ENCODE measurements at regions not wholly inside any gene's neighbourhood (a gene's known extent, or its start where the extent isn't known, plus 50 kb on each side); places are given as distances from the start of the nearest gene placed in this dataset.

- Histone ChIP-seq H4K20me1 (replicated peaks; ENCODE audit: control insufficient read depth, insufficient read depth, low read length) (peaks cover 1% of the 10 kb centered on the region; the same call in 1 of the 2 replicates), H3K4me3 (no peak overlapping the region), H3K79me2 (ENCODE audit: control insufficient read depth, insufficient read depth, low read length) (no peaks in the 10 kb centered on the region), H2AFZ (ENCODE audit: low read depth, low read length) (no peak overlapping the region), H3K27ac (ENCODE audit: extremely low read depth, low read depth, low read length) (no peak overlapping the region), H3K4me1 (replicated peaks in 1 of 2; ENCODE audit: control insufficient read depth in 2 of 2, insufficient read depth in 2 of 2, low read length in 2 of 2) (0 out of 5 replicates have a peak, but pooled peaks cover 0 to 3% of the 10 kb centered on the region in 2 experiments), H3K9me3 (replicated peaks; ENCODE audit: control insufficient read depth, insufficient read depth, low read depth, low read length) (no peaks in the 10 kb centered on the region; the same call in none of the 2 replicates), H3K9ac (ENCODE audit: insufficient read depth in 1 of 2, low read depth in 2 of 2, low read length in 2 of 2) (no peak overlapping the region), H3K9me1 (ENCODE audit: control insufficient read depth, insufficient read depth, low read length) (no peaks in the 10 kb centered on the region), H3K4me2 (ENCODE audit: insufficient read depth, low read length) (no peak overlapping the region), H3K36me3 (ENCODE audit: control insufficient read depth, insufficient read depth, low read length) (no peaks in the 10 kb centered on the region), H3K27me3 (ENCODE audit: control insufficient read depth in 2 of 2, insufficient read depth in 2 of 2, low read length in 2 of 2) (peaks cover 17 to 50% of the 10 kb centered on the region in 2 experiments)
- no peak for DNase-seq (ENCODE audit: extremely low read depth in 1 of 4, low spot score in 3 of 4)
- 2% methylated on average over 6 of the region's 6 CpGs for WGBS (ENCODE audit: insufficient coverage, low coverage, missing lambda C conversion rate)
- no TSS peak for BruUV-seq (replicated peaks)
- ChIA-PET CTCF (ENCODE audit: low intra/inter-chr PET ratio) (no interaction called here), POLR2A (interaction anchor here (0.6 kb wide), 1 partner anchor 37 kb away, joined by 3 read pairs; no protein-coding TSS in a partner anchor)
- in situ Hi-C loops (cut with MboI) (no loop called here), intact Hi-C loops (cut with micrococcal nuclease) (no loop called here)
- ATAC-seq, result no peak
- FAIRE-seq, result no peak
- TF ChIP-seq HOMEZ (CRISPR knock-in tag; IDR thresholded peaks at IDR 0.05) (no peak), PML (IDR thresholded peaks at IDR 0.05; ENCODE audit: low read length) (no peak), CHD7 (IDR thresholded peaks at IDR 0.05; ENCODE audit: low read depth, low read length) (no peak), NRF1 (conservative IDR thresholded peaks at IDR 0.05 in 1 of 2, IDR thresholded peaks at IDR 0.05 in 1 of 2) (no peak), ELF1 (tag; IDR thresholded peaks at IDR 0.05) (no peak), NR4A1 (CRISPR knock-in tag; IDR thresholded peaks at IDR 0.05) (no peak), NR4A1 (tag; IDR thresholded peaks at IDR 0.05) (no peak), MCM5 (IDR thresholded peaks at IDR 0.05; ENCODE audit: low read depth) (no peak), HIVEP1 (CRISPR knock-in tag; IDR thresholded peaks at IDR 0.05) (no peak), FOXK2 (conservative IDR thresholded peaks at IDR 0.05 in 1 of 2, IDR thresholded peaks at IDR 0.05 in 1 of 2; ENCODE audit: low read depth in 2 of 2) (no peak)
Observed at GRCh38 chr3:13158871-13159270, 85.6 kb upstream of the IQSEC1 start.

Data from K562 (cell line).